Ovary (tissue), 7 donors: ENCODE measurements at regions not wholly inside any gene's neighbourhood (a gene's known extent, or its start where the extent isn't known, plus 50 kb on each side); places are given as distances from the start of the nearest gene placed in this dataset.

Source experiments
- DNase-seq, 5 donors: peaks; one replicate each; pipeline ENCODE4 v3.0.0-alpha.2; 2019 to 2020
- H3K27ac ChIP-seq, 2 donors: fragments of 200-600 bp; one replicate each; pipeline versions ENCODE4 v1.5.1 to v1.8.0; 2019 to 2022
- H3K27me3 ChIP-seq: fragments of 200-600 bp; one replicate; pipeline ENCODE4 v1.8.0; 2022
- H3K36me3 ChIP-seq: fragments of 200-600 bp; sonication (generic); one replicate; pipeline ENCODE4 v1.5.1; 2019
- H3K4me1 ChIP-seq: one replicate; pipeline ENCODE4 v1.8.1; 2013; ENCODE audit warnings: mild to moderate bottlenecking, moderate library complexity; ENCODE audit not compliant: insufficient read depth
- H3K4me3 ChIP-seq: fragments of 200-600 bp; sonication (generic); one replicate; pipeline ENCODE4 v1.5.1; 2017
- H3K9me3 ChIP-seq, 2 donors: fragments of 200-600 bp in 1 of 2; sonication (generic) in 1 of 2; one replicate each; pipeline versions ENCODE4 v1.5.1 to v1.8.1; 2013 to 2019; ENCODE audit warnings: mild to moderate bottlenecking in 1 of 2, moderate library complexity in 1 of 2
- EP300 ChIP-seq: sonication (generic); formaldehyde crosslinking; IDR thresholded peaks from one replicate; pipeline ENCODE4 v1.6.1; 2017; ENCODE audit warnings: antibody characterized with exemption
- POLR2A ChIP-seq: fragments of 450-650 bp; IDR thresholded peaks from one replicate; pipeline ENCODE4 v1.6.1; 2017; ENCODE audit warnings: antibody characterized with exemption, mild to moderate bottlenecking, moderate library complexity
- WGBS, 3 donors: extraction: QIAGEN DNeasy Blood & Tissue Kit in 1 of 3; methylation state at CpG; one replicate each; pipeline versions ENCODE4 v1.1.5 to v1.1.7; 2013 to 2017; 5-methylcytosine and 5-hydroxymethylcytosine counted together
- intact Hi-C, 4 donors: fragments of 100-400 bp; cut with DNase I; formaldehyde crosslinking; loops; one replicate each; pipeline versions ENCODE4 v1.11.0 to v1.15.1; 2022 to 2023
- TF ChIP-seq, protein P1 (sequence below), 3 donors: fragments of 450-650 bp in 2 of 3; fragments of 200-600 bp in 1 of 3; IDR thresholded peaks; one replicate each; pipeline versions ENCODE4 v1.5.1 to v1.8.0; 2016 to 2022; ENCODE audit warnings: antibody characterized with exemption in 3 of 3, mild to moderate bottlenecking in 1 of 3
- donor health status: DM: no; HTN: no; CAD: no; lungs with moderate emphysema.
- donor health status: DM: no; HTN: no; CAD: no.
- donor health status: Bipolar disorder and iron deficiency.
- donor health status: DM: no; HTN: no; CAD: no.
- donor health status: DM: yes; HTN: yes; CAD: no.

DNA sequence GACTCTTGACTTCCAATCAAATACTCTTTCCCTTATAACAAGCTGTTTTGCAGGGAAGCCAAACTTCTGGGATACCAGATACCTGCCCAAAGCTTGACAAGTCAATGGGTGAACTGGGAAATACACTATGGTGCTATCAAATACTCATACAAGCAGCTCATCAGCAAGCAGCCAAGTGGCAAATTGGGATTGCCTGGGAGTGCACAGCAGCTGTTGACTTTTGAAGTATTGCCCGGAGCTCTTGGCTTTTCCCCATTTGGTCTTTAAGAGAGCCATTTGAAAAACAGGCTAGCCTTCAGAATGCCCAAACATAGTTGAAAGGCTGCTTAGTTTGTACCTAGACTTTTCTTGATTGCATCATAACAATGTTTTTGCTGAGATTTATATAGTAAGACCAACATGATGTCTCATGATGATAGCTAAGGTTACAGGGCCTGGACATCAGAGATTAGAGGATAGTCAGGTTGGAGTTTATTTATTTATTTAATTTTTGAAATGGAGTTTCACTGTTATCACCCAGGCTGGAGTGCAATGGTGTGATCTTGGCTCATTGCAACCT, 210.1 kb upstream of the ZNF608 start:
- Histone ChIP-seq H3K4me3 (no peak overlapping the region), H3K27me3 (no peaks in the 10 kb centered on the region), H3K9me3 (no peaks in the 10 kb centered on the region), H3K36me3 (no peaks in the 10 kb centered on the region), H3K27ac (no peak overlapping the region), H3K4me1 (no peaks in the 10 kb centered on the region)
- 49 to 63% (median 55%) methylated on average over 1 of the region's 1 CpG for WGBS, 3 donors
- intact Hi-C loops, result no loop called here
- DNase-seq, result no peak
- no peak for TF ChIP-seq EP300
- no peak for TF ChIP-seq POLR2A
- TF ChIP-seq, protein P1, sequence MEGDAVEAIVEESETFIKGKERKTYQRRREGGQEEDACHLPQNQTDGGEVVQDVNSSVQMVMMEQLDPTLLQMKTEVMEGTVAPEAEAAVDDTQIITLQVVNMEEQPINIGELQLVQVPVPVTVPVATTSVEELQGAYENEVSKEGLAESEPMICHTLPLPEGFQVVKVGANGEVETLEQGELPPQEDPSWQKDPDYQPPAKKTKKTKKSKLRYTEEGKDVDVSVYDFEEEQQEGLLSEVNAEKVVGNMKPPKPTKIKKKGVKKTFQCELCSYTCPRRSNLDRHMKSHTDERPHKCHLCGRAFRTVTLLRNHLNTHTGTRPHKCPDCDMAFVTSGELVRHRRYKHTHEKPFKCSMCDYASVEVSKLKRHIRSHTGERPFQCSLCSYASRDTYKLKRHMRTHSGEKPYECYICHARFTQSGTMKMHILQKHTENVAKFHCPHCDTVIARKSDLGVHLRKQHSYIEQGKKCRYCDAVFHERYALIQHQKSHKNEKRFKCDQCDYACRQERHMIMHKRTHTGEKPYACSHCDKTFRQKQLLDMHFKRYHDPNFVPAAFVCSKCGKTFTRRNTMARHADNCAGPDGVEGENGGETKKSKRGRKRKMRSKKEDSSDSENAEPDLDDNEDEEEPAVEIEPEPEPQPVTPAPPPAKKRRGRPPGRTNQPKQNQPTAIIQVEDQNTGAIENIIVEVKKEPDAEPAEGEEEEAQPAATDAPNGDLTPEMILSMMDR (IDR thresholded peaks at IDR 0.05), result no peak

- Histone ChIP-seq H3K27ac (no peak overlapping the region), H3K4me3 (no peak overlapping the region), H3K4me1 (no peaks in the 10 kb centered on the region), H3K9me3 (no peaks in the 10 kb centered on the region), H3K36me3 (no peaks in the 10 kb centered on the region), H3K27me3 (no peaks in the 10 kb centered on the region)
- no peak for DNase-seq
- TF ChIP-seq, protein P1 (IDR thresholded peaks at IDR 0.05), result no peak
- TF ChIP-seq POLR2A (no peak), EP300 (no peak)
- WGBS, 3 donors, result 92 to 96% (median 94%) methylated on average over 5 of the region's 5 CpGs
- intact Hi-C loops, result no loop called here
Measured at GRCh38 chr5:124957063-124957462, 210.6 kb upstream of the ZNF608 start.

GRCh38 chr5:124960266-124960665, 213.8 kb upstream of the ZNF608 start:
- intact Hi-C loops, result no loop called here
- Histone ChIP-seq H3K27me3 (no peaks in the 10 kb centered on the region), H3K4me3 (no peak overlapping the region), H3K4me1 (no peaks in the 10 kb centered on the region), H3K36me3 (no peaks in the 10 kb centered on the region), H3K9me3 (no peaks in the 10 kb centered on the region), H3K27ac (no peak overlapping the region)
- WGBS, 3 donors, result 91 to 95% (median 94%) methylated on average over 4 of the region's 4 CpGs
- DNase-seq, result no peak
- TF ChIP-seq POLR2A, result no peak
- TF ChIP-seq, protein P1 (IDR thresholded peaks at IDR 0.05), result no peak
- no peak for TF ChIP-seq EP300

DNA sequence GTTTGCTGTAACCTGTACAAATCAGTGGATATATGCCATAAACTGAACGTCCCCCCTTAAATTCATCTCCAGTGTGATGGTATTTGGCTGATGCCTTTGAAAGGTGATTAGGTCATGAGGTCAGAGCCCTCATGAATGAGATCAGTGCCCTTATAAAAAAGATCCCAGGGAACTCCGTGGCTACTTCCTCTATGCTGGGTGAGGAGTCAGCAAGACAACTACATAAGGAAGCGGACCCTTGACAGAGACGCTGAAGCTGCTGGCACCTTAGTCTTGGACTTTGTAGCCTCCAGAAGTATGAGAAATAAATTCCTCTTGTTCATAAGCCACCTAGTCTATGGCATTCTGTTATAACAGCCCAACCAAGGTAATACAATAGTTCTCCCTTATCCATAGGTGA, 215.1 kb upstream of the ZNF608 start:
- no peaks in the 10 kb centered on the region for H3K9me3 ChIP-seq
- intact Hi-C loops, result no loop called here
- WGBS, 3 donors, result 70 to 90% (median 87%) methylated on average over 4 of the region's 4 CpGs
- no peak overlapping the region for H3K4me3 ChIP-seq
- H3K4me1 ChIP-seq, result no peaks in the 10 kb centered on the region
- no peak for TF ChIP-seq EP300
- TF ChIP-seq, protein P1 (IDR thresholded peaks at IDR 0.05), result no peak
- TF ChIP-seq POLR2A, result no peak
- no peaks in the 10 kb centered on the region for H3K36me3 ChIP-seq
- DNase-seq, result no peak
- no peak overlapping the region for H3K27ac ChIP-seq
- H3K27me3 ChIP-seq, result no peaks in the 10 kb centered on the region
